ENCODE measurements at regions not wholly inside any gene's neighbourhood (a gene's known extent, or its start where the extent isn't known, plus 50 kb on each side); places are given as distances from the start of the nearest gene placed in this dataset.
"Not testable (repeated sequence)": the region's sequence is repeated elsewhere in the genome, so short reads cannot be mapped to it uniquely, and the experiment has no call there.

DNA sequence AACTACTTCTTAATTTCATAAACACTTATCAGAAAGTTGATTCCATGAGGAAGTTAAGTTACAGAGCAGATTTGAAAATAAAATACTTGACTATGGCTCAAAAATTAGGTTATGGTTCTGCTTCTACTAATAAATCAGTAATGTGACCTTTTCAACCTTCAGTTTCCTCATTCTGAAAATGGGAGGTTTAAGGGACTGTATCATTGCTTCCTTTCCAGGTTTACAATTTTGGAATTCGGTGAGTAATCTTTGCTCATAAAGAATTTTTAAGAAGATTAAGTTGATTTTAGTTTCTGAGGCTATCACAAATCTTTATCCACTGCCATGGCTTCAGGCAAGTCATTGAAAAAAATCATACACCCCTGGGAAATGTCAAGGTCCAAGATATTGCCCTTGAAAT lies 1061.2 kb downstream of the DIPK2A start:
- no peak for DNase-seq (ENCODE audit: low spot score)

DNA sequence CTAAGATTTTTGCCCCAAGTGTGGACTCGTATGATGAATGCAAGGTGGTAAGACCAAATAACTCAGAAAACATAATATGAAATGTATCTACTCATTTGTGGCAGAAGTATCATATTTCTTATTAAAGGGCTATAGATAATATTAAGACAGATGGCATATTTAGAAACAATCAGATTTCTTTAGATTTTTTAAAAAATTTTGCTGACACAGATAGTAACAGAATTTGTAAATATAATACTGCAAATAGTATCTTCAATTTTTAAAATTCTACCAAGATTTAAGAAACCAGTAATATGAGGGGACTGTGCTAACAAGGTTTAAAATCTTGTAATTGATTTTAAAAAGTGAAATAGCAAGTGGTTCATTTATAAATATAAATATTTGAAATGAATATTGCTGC lies 1064.1 kb downstream of the DIPK2A start:
- no peak for DNase-seq (ENCODE audit: low spot score)

DNA sequence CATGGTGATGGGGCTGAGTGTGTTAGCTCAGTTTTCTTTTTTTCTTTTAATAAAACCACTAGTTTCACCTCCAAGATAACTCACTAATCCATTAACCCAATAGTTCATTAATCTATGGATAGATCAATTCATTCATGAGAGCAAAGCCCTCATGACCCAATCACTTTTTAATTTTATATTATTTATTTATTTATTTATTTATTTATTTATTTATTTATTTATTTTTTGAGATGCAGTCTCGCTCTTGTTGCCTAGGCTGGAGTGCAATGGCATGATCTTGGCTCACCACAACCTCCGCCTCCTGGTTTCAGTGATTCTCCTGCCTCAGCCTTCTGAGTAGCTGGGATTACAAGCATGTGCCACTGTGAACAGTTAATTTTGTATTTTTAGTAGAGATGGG lies 1082.4 kb downstream of the DIPK2A start:
- not testable (repeated sequence) for DNase-seq (ENCODE audit: low spot score)

DNA sequence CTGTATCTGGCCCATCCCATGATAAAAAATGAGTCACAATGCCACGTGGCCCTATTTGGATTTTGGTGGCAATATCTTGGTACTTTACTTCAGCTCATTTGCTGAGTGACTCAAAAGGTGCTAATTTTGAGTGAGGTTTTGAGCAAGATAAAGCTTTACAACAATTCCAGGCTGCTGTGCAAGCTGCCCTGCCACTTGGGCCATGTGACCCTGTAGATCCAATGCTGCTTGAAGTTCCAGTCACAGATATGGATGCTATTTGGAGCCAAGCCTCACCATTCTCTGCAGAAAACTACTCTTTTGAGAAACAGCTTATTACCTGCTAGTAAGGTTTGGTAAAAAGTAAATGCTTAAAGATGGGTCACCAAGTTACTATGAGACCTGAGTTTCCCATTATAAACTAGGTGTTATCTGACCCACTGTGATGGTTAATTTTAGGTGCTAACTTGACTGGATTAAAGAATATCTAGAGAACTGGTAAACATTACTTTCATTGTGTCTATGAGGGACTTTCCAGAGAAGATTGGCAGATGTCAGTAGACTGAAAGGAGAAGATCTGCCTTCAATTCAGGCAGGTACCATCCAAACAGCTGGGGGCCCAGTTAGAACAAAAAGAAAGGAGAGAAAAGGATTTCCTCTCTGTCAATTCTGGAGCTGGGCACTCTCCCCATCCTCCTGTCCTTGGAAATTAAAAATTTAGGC lies 1083.9 kb downstream of the DIPK2A start:
- no peak for DNase-seq (ENCODE audit: low spot score)

DNA sequence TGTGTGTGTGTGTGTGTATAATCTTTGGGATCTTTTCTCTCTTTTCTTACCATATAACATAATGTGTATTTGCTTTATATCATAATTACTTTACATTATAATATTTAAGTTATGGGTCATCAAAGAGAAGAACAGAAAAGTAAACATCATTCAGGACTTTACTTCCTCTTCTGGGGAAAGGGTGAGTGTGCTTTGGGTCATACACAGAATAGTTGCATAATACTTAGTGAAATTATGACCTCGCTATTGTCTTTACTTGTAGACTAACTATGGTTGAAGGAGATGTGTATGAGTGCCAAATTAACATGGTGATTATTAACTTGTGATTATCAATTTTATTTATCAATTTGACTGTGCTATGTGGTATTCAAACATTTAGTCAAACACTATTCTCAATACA lies 1086.9 kb downstream of the DIPK2A start:
- no peak for DNase-seq (ENCODE audit: low spot score)

DNA sequence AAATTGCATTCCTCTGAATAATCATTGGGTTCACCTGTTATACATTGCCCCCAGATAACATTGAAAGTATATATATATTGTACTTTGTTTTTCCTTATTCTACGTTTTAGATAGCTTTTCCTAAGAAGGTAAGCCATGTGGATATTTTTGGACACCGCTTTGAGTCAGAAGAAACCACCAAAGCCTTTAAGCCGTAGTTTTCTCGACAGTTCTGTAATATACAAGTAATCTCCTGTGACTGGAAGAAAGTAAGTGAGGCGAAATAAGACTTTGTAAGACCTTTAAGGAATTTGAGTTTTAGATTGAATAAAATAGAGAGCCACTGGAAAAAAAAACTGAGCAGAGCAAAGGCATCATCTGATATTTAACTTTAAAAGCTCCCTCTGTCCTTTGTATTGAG lies 1092.0 kb downstream of the DIPK2A start:
- DNase-seq (ENCODE audit: low spot score) = no peak

DNA sequence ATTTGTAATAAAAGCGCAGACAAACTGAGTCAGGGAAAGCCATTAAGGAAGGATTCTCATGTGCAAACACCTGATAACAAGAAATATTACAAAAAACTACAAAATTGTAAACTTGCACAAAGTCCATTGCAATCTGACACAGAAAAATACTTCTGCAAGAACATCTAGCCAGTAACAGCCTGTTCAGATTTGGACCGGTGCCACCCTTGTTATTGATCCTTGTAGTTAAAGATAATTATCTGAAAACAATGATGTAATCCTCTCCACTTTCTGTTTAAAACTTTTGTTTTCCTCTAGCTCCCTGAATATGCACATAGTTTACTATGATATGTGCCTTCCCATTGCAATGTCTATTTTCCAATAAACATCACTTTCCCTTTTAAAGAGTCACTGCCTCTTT lies 1090.2 kb downstream of the PLOD2 start:
- no peak for DNase-seq (ENCODE audit: low spot score)

DNA sequence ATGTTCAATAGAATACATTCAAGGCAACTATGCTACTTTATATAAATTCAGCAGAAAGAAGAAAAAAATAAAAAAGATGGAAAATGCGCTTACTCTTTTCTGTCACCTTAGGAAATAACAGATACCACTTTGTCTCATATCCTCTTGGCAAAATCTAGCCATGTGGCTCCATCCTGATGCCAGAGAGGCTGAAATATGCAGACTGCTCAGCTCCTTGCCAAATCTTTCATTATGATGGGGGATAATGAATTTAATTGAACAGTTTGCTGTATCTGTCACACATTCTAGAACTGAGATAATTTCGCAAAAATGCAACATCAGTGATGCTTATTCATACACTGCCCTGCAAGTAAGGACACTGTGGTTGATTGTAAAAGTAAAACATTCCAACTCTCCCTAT lies 1081.5 kb downstream of the PLOD2 start:
- DNase-seq (ENCODE audit: low spot score) = no peak

DNA sequence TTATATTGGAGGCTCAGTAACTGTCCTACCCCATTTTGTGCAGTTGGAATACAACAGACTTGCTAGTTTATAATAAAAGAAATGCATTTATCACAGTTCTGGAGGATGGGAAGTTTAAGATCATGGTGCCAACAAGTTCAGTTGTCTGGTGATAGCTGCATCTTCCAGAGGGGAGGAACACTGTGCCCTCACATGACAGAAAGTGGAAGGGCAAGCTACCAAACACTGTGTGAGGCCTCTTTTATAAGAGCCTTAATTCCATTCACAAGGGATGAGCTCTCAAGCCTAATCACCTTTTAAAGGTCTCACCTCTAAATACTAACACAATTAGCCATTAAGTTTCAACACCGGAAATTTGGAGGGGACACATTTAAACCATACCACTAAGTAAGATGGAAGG lies 1073.9 kb downstream of the PLOD2 start:
- DNase-seq (ENCODE audit: low spot score) = no peak

DNA sequence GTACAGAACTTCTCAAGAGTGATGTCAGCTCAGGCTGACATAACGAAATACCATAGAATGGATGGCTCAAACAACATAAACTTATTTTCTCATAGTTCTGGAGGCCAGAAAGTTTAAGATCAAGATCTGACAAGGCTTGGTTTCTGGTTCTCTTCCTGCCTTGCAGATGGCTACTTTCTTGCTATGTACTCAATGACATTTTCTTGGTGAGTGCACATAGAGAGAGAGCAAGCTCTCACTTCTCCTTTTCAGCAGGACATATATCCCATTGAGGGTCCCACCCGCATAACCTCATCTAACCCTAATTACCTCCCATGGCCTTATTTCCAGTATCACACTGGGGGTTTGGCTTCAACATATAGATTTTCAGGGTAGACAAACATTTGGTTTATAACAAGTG lies 1072.1 kb downstream of the PLOD2 start:
- DNase-seq (ENCODE audit: low spot score) = no peak

DNA sequence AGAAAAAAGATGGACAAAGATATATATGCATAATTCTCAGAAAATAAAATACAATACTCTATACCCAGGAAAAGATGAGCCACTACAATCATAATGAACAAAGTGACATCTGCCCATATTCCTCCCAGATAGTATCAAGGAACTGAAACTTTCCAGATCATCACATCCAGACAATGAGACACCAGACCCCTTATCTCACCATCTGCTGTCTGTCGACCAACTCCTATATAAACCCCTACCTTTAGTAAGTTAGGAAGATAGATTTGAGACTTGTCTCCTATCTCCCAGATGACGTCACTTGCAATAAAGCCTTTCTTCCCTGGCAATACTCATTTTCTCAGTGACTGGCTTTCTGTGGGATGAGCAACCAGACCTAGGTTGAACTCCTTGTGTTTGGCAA lies 1071.6 kb downstream of the PLOD2 start:
- DNase-seq (ENCODE audit: low spot score) = no peak

DNA sequence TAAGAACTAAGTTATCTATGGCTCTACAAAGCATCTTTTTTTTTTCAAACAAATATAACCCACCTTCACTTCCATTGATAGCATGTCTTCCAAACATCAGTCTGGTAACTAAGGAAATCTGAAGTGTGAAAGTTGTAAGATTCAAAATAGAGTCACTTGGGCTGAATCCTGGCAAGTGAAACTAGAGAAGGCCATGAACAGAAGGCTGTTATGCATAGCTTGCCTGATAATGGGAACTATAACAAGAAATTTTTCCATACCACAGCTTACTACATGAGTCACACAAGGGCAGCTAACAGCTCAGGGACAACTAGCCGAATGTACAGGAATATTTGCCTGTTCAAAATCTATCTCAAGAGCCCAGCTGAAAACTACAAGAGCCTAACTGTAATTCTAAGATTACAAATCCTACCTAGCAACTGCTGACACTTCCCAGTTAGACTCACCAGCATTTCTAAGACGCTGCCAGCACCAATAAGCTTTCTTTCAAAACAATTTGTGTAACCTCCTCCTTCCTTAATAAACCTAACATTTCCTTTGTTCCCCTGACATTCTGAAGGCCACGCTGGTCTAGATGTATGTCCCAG lies 1066.5 kb downstream of the PLOD2 start:
- DNase-seq (ENCODE audit: low spot score) = peak; percentile 4

DNA sequence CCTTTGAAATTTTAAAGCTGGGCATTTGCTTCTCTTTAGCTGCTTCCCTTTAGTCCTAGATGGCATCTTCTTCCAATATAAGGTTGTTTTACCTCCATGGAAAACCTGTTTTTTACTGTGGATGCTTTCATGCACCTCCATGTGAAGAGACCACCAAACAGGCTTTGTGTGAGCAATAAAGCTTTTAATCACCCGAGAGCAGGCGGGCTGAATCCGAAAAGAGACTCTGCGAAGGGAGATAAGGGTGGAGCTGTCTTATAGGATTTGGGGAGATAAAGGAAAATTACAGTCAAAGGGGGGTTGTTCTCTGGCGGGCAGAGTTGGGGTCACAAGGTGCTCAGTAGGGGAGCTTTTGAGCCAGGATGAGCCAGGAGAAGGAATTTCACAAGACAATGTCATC lies 1049.8 kb downstream of the PLOD2 start:
- DNase-seq (ENCODE audit: low spot score) = not testable (repeated sequence)

DNA sequence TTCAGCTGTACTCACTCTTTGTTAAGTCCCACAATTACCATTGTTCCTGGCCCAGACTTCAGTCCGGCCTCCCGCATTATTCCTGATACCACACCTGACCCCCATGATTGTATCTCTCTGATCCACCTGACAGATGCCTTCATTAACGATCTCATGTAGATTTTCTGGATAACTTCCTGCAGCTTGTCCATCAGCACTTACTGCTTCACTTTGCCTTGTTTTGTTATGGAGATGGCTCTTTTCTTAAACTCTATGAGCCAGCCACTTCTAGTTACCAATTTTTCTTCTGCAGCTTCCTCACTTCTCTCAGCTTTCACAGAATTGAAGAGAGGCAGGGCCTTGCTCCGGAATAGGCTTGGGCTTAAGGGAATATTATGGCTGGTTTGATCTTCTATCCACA lies 1044.2 kb downstream of the PLOD2 start:
- DNase-seq (ENCODE audit: low spot score) = no peak

DNA sequence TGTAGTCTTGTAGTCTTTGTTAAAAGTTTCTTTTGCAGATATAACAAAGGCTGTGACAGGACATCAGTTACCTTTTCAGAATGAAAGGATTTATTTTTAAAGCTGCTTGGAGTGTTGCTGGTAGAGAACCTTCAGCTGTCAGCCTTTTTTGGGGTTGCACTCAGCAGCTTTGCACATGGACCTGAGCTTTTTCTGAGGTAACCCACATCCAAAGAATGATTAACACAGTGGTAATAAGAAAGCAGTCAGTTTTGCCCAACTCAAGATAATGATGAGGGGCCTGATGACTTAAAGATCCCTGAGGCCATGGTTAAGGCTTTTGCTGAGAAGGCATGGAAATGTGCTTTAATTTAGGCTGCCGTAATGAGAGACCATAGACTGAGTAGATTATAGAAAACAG lies 1042.7 kb downstream of the PLOD2 start:
- DNase-seq (ENCODE audit: low spot score) = no peak

DNA sequence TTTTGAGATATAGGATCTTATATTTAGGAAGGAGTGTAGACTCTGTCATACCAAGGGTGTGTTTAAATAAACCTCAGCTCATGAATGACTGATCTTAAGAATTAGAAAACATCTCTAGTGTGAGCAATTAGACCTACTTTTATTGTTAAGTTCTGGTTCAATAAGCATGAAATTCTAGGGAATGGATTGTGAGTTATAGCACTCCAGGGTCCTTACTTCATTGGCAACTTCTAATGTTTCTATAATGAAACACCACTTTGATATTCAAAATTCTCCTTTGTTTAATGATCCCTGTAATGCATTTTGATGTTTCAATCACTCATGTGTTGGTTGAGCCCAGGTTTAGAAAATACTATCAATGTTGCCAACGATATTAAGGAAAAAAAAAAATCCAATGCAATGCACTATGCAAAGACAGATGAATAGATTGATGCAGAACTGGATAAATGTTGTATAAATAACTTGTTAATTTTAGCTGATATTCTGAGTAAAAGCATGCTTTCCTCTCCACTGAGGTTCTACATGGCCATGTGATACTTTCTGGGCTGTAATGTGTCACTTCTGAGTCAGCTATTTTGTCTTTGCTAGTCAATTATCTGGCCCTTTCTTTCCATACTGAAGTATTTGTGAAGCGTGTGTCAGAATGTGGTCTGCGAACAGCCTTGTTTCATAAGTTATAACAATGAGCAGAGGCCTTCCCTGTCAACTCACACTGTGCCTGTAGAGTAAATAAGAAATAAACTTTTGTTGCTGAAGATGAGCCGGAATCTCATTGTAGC lies 1035.9 kb downstream of the PLOD2 start:
- DNase-seq (ENCODE audit: low spot score) = no peak

DNA sequence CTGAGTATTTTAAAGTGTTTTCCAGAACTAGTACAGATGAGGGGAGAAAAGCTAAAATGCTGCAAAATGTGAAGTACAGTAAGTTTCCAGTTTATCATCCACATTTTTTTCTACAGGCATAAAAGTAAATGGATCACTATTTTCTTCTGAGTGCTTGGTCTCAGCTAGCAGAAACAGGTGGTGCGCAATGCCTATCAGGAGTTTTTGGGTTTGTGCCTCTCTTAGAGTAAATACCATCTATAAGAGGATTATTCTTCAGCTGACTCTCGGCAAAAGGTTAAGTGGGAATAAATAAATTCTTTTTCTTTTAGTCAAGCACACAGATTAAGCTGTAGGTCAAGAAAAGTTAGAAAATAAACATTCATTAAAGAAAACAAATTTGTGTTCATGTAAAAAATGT lies 1027.7 kb downstream of the PLOD2 start:
- no peak for DNase-seq (ENCODE audit: low spot score)

DNA sequence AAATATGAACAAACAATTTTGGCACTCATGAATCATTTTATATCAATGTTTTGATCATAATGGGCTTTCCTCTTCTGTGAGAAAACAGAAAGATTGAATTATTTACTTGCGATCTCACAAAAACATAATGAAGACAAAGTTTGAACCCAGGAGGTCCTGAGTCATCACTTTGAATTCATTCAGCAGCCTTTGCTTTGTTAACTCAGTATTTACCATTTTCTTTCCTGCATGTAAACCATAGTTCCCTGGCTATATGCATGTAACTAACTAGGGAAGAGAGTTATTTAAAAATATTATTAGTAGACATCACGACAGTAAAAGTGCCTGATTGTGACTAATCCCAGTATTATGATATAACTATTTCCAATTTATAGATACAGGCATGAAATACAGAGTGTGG lies 1026.2 kb downstream of the PLOD2 start:
- no peak for DNase-seq (ENCODE audit: low spot score)

DNA sequence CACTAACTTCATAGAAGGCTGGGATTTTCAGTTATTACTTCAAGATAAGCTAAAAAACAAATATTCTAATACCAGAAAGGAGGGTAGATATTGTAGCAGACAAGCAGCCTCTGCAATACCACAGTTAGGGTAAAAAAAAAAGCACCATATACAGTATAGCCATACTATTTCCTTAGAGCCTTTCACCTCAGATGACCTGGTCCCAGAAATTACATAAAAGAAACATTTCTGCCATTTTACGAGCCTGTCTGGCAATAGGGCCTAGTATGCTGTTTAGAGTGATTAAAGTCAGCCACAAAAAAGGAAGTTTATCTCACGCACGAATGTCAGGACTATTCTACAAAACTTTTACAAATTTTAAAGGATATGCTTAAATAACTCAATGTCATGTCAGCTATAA lies 1016.6 kb downstream of the PLOD2 start:
- DNase-seq (ENCODE audit: low spot score) = no peak

DNA sequence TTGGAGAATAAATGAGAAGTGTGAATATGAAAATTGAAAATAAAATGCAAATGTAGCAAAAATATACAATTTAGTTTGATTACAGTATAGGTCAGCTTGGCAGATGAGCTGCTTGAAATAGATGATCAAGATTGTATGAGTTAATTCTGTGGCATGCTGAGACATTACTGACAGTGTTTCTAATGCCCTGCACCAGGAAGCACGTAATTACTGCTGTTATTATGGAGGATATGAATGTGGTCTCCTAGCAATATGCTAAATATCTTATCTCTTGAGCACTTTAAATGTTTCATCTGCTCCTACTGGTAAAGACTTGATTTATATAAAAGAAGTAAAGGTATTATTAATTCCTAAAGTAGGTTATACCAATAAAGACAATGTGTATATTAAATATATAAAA lies 1015.5 kb downstream of the PLOD2 start:
- no peak for DNase-seq (ENCODE audit: low spot score)

DNA sequence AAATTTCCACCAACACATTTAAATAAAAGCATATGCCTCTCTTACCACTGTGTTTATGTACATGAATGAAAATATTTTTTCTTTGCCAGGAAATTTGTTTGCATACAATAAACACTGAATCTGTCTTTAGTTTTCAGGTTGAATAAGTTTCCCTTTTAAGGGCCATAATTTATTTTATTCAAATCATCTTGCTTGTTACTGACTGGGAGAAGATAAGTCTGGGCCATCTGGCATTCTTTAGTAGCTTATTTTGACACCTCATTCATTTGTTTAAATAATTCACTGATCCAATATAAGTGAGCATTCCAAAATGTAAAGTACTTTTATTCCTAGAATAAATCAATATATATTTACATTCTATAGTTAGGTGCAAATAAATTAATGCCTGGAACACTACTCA lies 1001.3 kb downstream of the PLOD2 start:
- no peak for DNase-seq (ENCODE audit: low spot score)

DNA sequence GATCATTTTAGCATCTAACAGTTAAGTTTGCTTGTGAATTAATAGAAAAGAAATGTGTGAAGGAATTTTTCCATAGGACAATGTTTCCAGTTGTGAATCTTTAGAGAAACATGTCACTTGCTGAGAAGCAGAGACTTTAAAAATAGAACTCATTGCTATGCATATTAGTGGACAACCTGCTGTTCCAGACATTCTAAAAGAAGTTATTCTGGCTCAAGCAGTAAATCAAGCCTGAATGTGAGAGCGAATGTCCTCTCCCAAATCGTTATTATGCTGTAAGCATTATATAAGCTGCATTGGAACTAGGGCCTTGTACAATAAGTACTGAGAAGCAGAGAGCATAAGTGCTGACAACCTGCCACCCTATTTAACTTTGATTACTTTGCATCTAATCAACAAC lies 990.9 kb downstream of the PLOD2 start:
- DNase-seq (ENCODE audit: low spot score) = no peak

DNA sequence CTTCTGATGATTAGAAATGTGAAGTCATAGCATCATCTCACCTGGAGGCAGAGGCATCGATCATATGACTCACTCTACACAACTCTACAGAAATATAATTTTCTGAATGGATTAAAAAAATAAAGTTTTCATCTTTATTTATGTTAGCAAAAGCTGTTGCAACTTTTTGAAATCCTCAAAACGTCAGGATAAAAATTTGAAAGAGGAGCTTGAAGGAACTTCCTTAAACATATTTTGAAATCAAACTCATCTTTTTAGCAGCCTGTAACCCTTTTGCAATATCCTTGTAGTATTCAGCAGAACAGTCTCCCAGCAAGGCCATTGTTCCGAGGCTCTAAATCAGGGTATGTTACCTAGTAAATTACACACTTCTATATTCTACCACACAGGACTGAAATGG lies 985.4 kb downstream of the PLOD2 start:
- DNase-seq (ENCODE audit: low spot score) = no peak

DNA sequence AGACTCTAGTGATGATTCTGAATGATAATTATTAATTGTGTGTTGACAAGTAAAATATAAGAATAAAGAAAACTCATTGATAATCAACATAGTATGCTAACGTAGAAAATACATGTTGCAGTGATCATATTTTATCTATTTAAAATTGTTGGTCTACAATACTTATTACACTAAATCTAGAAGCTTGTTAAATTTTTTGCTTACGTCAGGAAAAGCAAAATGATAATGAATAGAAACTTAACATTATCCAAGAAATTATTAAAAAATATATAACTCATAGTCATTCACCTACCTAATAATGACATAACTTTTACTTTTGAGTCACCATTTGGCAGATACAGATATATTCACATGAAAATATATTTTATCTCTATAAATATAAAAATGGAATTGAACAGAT lies 984.1 kb downstream of the PLOD2 start:
- no peak for DNase-seq (ENCODE audit: low spot score)

All from COLO829 (cell line).